Activated CD4-positive, alpha-beta T cell treated with anti-CD3 and anti-CD28 coated beads for 36 hours (primary cell): ENCODE measurements at regions not wholly inside any gene's neighbourhood (a gene's known extent, or its start where the extent isn't known, plus 50 kb on each side); places are given as distances from the start of the nearest gene placed in this dataset.

Experiments used
- ATAC-seq: fragments of 200-7000 bp; cut with Tn5 transposase; one replicate; pipeline ENCODE4 v1.10.0; 2021; ENCODE audit warnings: mild to moderate bottlenecking, moderate library complexity
- CTCF ChIA-PET: fragments of 350-600 bp; sonication (Branson Sonifier 250); formaldehyde crosslinking; loops from one replicate; lab custom pipeline; 2021; ENCODE audit warnings: antibody characterized with exemption; lab: Charles Lee
- POLR2A ChIA-PET: fragments of 350-600 bp; sonication (Branson Sonifier 250); formaldehyde crosslinking; loops from one replicate; lab custom pipeline; 2021; ENCODE audit warnings: antibody characterized with exemption, inconsistent platforms; lab: Charles Lee
- DNase-seq: peaks from one replicate; pipeline ENCODE4 v3.0.0-alpha.2; 2020
- H3K27ac Mint-ChIP-seq: one replicate; pipeline ENCODE4 v1.8.0; 2021; ENCODE audit warnings: mixed read lengths
- H3K27me3 Mint-ChIP-seq: one replicate; pipeline ENCODE4 v1.8.0; 2021; ENCODE audit warnings: mixed read lengths
- H3K36me3 Mint-ChIP-seq: one replicate; pipeline ENCODE4 v1.8.0; 2021; ENCODE audit warnings: low read depth, mixed read lengths
- H3K4me1 Mint-ChIP-seq: one replicate; pipeline ENCODE4 v1.8.0; 2021; ENCODE audit warnings: mixed read lengths
- H3K4me3 Mint-ChIP-seq: one replicate; pipeline ENCODE4 v1.8.0; 2021; ENCODE audit warnings: mild to moderate bottlenecking, moderate library complexity, mixed read lengths
- H3K9me3 Mint-ChIP-seq: one replicate; pipeline ENCODE4 v1.8.0; 2021; ENCODE audit warnings: low read depth, mixed read lengths
- intact Hi-C, 2 experiments: fragments of 100-400 bp; cut with DNase I in 1 of 2; cut with micrococcal nuclease in 1 of 2; formaldehyde crosslinking; loops; one replicate each; pipeline versions ENCODE4 v1.14.2 to v1.15.1; 2022 to 2024; cut with DNase I, micrococcal nuclease

- ChIA-PET CTCF (no interaction called here), POLR2A (no interaction called here)
- no peaks in the 10 kb centered on the region for H3K4me1 Mint-ChIP-seq
- no peak overlapping the region for H3K27ac Mint-ChIP-seq
- intact Hi-C loops, result no loop called here
- DNase-seq (no peak), ATAC-seq (no peak)
- H3K9me3 Mint-ChIP-seq, result peaks cover 2% of the 10 kb centered on the region
- H3K27me3 Mint-ChIP-seq, result peaks cover 10% of the 10 kb centered on the region
- no peak overlapping the region for H3K4me3 Mint-ChIP-seq
- H3K36me3 Mint-ChIP-seq, result no peaks in the 10 kb centered on the region
Observed at GRCh38 chr20:40424695-40425094, 264.3 kb downstream of the MAFB start.

GRCh38 chr20:40422656-40423055 is 266.4 kb downstream of the MAFB start:
- ChIA-PET POLR2A (no interaction called here), CTCF (no interaction called here)
- Mint-ChIP-seq H3K36me3 (no peaks in the 10 kb centered on the region), H3K4me1 (no peaks in the 10 kb centered on the region), H3K4me3 (no peak overlapping the region), H3K27ac (no peak overlapping the region), H3K9me3 (peaks cover 2% of the 10 kb centered on the region), H3K27me3 (peaks cover 4% of the 10 kb centered on the region)
- ATAC-seq (no peak), DNase-seq (no peak)
- intact Hi-C loops, result no loop called here

- H3K36me3 Mint-ChIP-seq, result no peaks in the 10 kb centered on the region
- DNase-seq (no peak), ATAC-seq (no peak)
- H3K4me1 Mint-ChIP-seq, result no peaks in the 10 kb centered on the region
- CTCF ChIA-PET, result no interaction called here
- POLR2A ChIA-PET, result no interaction called here
- no peak overlapping the region for H3K4me3 Mint-ChIP-seq
- intact Hi-C loops, result no loop called here
- no peak overlapping the region for H3K27ac Mint-ChIP-seq
- peaks cover 2% of the 10 kb centered on the region for H3K9me3 Mint-ChIP-seq
- H3K27me3 Mint-ChIP-seq, result peaks cover 2% of the 10 kb centered on the region
Observed at GRCh38 chr20:40416274-40416673, 272.8 kb downstream of the MAFB start.

GRCh38 chr20:40414843-40415615 is 274.0 kb downstream of the MAFB start:
- intact Hi-C loops, result no loop called here
- ChIA-PET CTCF (interaction anchor here (0.6 kb wide), 1 partner anchor 387 kb away, joined by 3 read pairs; no protein-coding TSS in a partner anchor), POLR2A (no interaction called here)
- Mint-ChIP-seq H3K9me3 (peaks cover 2% of the 10 kb centered on the region), H3K4me3 (no peak overlapping the region), H3K27me3 (peaks cover 2% of the 10 kb centered on the region), H3K36me3 (no peaks in the 10 kb centered on the region), H3K27ac (no peak overlapping the region), H3K4me1 (no peaks in the 10 kb centered on the region)
- ATAC-seq (no peak), DNase-seq (no peak)

- H3K36me3 Mint-ChIP-seq, result no peaks in the 10 kb centered on the region
- no peak for ATAC-seq
- H3K4me1 Mint-ChIP-seq, result no peaks in the 10 kb centered on the region
- H3K27me3 Mint-ChIP-seq, result peaks cover 2% of the 10 kb centered on the region
- H3K4me3 Mint-ChIP-seq, result no peak overlapping the region
- no peak overlapping the region for H3K27ac Mint-ChIP-seq
- ChIA-PET CTCF (interaction anchor here (0.5 kb wide), 1 partner anchor 23 kb away, joined by 3 read pairs; no protein-coding TSS in a partner anchor), POLR2A (no interaction called here)
- H3K9me3 Mint-ChIP-seq, result peaks cover 2% of the 10 kb centered on the region
- DNase-seq, result no peak
- intact Hi-C loops, result no loop called here
Observed at GRCh38 chr20:40410028-40410427, 279.0 kb downstream of the MAFB start.

- ATAC-seq (no peak), DNase-seq (no peak)
- CTCF ChIA-PET, result no interaction called here
- intact Hi-C loops, result no loop called here
- H3K9me3 Mint-ChIP-seq, result peaks cover 5% of the 10 kb centered on the region
- H3K27ac Mint-ChIP-seq, result no peak overlapping the region
- no peaks in the 10 kb centered on the region for H3K36me3 Mint-ChIP-seq
- no peak overlapping the region for H3K4me3 Mint-ChIP-seq
- H3K27me3 Mint-ChIP-seq, result no peaks in the 10 kb centered on the region
- POLR2A ChIA-PET, result no interaction called here
- H3K4me1 Mint-ChIP-seq, result no peaks in the 10 kb centered on the region
Observed at GRCh38 chr20:40397467-40397866, 291.6 kb downstream of the MAFB start.

GRCh38 chr20:40393197-40394079 is 295.6 kb downstream of the MAFB start:
- H3K27ac Mint-ChIP-seq, result no peak overlapping the region
- no peaks in the 10 kb centered on the region for H3K27me3 Mint-ChIP-seq

GRCh38 chr20:40390654-40391053 is 298.4 kb downstream of the MAFB start:
- no peaks in the 10 kb centered on the region for H3K27me3 Mint-ChIP-seq
- ChIA-PET CTCF (no interaction called here), POLR2A (no interaction called here)
- H3K4me3 Mint-ChIP-seq, result no peak overlapping the region
- no peak for DNase-seq
- H3K36me3 Mint-ChIP-seq, result no peaks in the 10 kb centered on the region
- no peaks in the 10 kb centered on the region for H3K4me1 Mint-ChIP-seq
- no peak for ATAC-seq
- intact Hi-C loops, result no loop called here
- no peaks in the 10 kb centered on the region for H3K9me3 Mint-ChIP-seq
- no peak overlapping the region for H3K27ac Mint-ChIP-seq

More at GRCh38 chr20:40393197-40394079, 295.6 kb downstream of the MAFB start:
- intact Hi-C loops, result no loop called here
- no peaks in the 10 kb centered on the region for H3K4me1 Mint-ChIP-seq
- no peaks in the 10 kb centered on the region for H3K36me3 Mint-ChIP-seq
- no peak overlapping the region for H3K4me3 Mint-ChIP-seq
- ChIA-PET POLR2A (no interaction called here), CTCF (no interaction called here)
- H3K9me3 Mint-ChIP-seq, result peaks cover 2% of the 10 kb centered on the region
- ATAC-seq, result no peak
- DNase-seq, result no peak

GRCh38 chr20:40370800-40371199 is 318.2 kb downstream of the MAFB start:
- H3K27me3 Mint-ChIP-seq, result no peaks in the 10 kb centered on the region
- DNase-seq (no peak), ATAC-seq (no peak)
- no peaks in the 10 kb centered on the region for H3K9me3 Mint-ChIP-seq
- H3K4me1 Mint-ChIP-seq, result no peaks in the 10 kb centered on the region
- intact Hi-C loops, result no loop called here
- ChIA-PET POLR2A (no interaction called here), CTCF (no interaction called here)
- no peaks in the 10 kb centered on the region for H3K36me3 Mint-ChIP-seq
- no peak overlapping the region for H3K27ac Mint-ChIP-seq
- H3K4me3 Mint-ChIP-seq, result no peak overlapping the region

- H3K27me3 Mint-ChIP-seq, result no peaks in the 10 kb centered on the region
- H3K27ac Mint-ChIP-seq, result no peak overlapping the region
- no peak overlapping the region for H3K4me3 Mint-ChIP-seq
- H3K9me3 Mint-ChIP-seq, result no peaks in the 10 kb centered on the region
- CTCF ChIA-PET, result no interaction called here
- no peaks in the 10 kb centered on the region for H3K4me1 Mint-ChIP-seq
- intact Hi-C loops, result no loop called here
- H3K36me3 Mint-ChIP-seq, result no peaks in the 10 kb centered on the region
- POLR2A ChIA-PET, result no interaction called here
- ATAC-seq (no peak), DNase-seq (no peak)
Observed at GRCh38 chr20:40368876-40369275, 320.2 kb downstream of the MAFB start.

GRCh38 chr20:40361916-40362315 is 327.1 kb downstream of the MAFB start:
- Mint-ChIP-seq H3K27ac (no peak overlapping the region), H3K4me3 (no peak overlapping the region), H3K4me1 (no peaks in the 10 kb centered on the region), H3K9me3 (no peaks in the 10 kb centered on the region), H3K27me3 (peaks cover 4% of the 10 kb centered on the region), H3K36me3 (no peaks in the 10 kb centered on the region)
- ChIA-PET CTCF (no interaction called here), POLR2A (no interaction called here)
- ATAC-seq, result no peak
- intact Hi-C loops, result no loop called here
- DNase-seq, result no peak
